Hepatocyte (in vitro differentiated cells): ENCODE measurements at regions not wholly inside any gene's neighbourhood (a gene's known extent, or its start where the extent isn't known, plus 50 kb on each side); places are given as distances from the start of the nearest gene placed in this dataset.

ENCODE experiments used
- EZH2 ChIP-seq: fragments of 200-600 bp; sonication (generic); IDR thresholded peaks from 2 replicates; pipeline ENCODE4 v1.6.1; 2016; ENCODE audit warnings: antibody characterized with exemption, mild to moderate bottlenecking, borderline replicate concordance
- TF ChIP-seq, protein P1 (sequence below): fragments of 200-600 bp; sonication (generic); IDR thresholded peaks from 2 replicates; pipeline ENCODE4 v1.5.1; 2016; ENCODE audit warnings: antibody characterized with exemption, mild to moderate bottlenecking; ENCODE audit not compliant: poor library complexity

DNA sequence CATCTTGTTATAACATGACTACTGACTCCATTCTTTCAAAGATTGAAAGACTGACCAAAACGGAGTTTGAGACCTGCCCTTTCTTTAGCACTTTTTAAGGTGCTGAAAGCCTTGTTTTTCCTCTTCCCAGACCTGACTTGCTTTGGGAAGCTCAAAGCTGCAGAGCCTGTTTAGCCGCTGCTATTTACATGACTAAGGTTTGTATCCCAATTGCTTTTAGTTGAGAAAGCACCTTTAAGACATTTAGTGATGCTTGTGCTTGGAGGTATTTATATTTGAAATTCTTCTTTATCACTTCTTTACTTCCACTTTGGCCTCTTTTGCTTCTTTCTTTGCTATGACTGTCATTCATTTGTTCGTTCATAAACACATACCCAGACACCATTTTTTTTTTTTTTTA, 182.6 kb upstream of the ELL2 start:
- TF ChIP-seq EZH2, result no peak
- TF ChIP-seq, protein P1, sequence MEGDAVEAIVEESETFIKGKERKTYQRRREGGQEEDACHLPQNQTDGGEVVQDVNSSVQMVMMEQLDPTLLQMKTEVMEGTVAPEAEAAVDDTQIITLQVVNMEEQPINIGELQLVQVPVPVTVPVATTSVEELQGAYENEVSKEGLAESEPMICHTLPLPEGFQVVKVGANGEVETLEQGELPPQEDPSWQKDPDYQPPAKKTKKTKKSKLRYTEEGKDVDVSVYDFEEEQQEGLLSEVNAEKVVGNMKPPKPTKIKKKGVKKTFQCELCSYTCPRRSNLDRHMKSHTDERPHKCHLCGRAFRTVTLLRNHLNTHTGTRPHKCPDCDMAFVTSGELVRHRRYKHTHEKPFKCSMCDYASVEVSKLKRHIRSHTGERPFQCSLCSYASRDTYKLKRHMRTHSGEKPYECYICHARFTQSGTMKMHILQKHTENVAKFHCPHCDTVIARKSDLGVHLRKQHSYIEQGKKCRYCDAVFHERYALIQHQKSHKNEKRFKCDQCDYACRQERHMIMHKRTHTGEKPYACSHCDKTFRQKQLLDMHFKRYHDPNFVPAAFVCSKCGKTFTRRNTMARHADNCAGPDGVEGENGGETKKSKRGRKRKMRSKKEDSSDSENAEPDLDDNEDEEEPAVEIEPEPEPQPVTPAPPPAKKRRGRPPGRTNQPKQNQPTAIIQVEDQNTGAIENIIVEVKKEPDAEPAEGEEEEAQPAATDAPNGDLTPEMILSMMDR, result no peak
